ENCODE measurements at regions not wholly inside any gene's neighbourhood (a gene's known extent, or its start where the extent isn't known, plus 50 kb on each side); places are given as distances from the start of the nearest gene placed in this dataset.
A peak's percentile ranks its signal among the peaks of the same experiment; 100 is the strongest.

DNA sequence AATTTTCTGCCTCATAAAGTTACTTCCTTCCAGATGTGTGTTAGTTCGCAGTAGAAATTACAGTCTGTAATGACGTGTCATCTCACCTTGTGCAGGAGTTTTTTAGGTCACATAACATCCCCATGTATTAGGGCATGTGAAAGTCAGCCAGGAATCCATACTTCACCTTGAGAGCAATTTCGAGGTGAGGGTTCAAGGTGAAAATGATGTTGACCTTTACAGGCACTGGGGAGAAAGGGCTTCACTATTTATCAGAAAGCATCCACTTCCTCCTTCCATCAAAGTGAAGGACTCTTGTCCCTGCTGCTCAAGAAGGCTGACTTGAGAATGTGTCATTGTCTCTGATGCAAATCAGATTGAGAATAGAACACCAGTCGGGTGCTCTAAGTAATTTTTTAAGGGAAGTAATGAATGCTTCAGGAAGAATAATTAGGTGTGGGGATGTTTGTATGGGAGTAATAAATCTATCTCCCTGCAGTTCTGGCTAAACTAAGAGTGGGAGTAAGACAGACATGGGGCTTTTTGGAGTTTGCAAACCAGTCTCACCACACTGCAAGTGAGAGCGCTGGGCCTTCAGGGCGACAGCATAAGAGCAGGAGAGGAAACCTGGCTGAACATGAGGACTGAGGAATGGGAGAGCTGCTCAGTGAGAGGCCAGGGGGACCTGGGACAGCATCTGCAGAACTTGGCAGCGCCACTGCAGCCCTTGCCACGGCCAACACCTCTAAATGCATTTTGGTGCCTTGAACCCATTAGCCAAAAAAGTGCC lies 85.9 kb upstream of the IL12A start:
- no peak for DNase-seq (ENCODE audit: low read depth in 2 of 3, low spot score in 2 of 3)

GRCh38 chr3:159904455-159904854 lies 84.2 kb upstream of the IL12A start:
- DNase-seq (ENCODE audit: low read depth in 2 of 3, low spot score in 2 of 3), result peak in 1 of 3 donors; percentile 45

DNA sequence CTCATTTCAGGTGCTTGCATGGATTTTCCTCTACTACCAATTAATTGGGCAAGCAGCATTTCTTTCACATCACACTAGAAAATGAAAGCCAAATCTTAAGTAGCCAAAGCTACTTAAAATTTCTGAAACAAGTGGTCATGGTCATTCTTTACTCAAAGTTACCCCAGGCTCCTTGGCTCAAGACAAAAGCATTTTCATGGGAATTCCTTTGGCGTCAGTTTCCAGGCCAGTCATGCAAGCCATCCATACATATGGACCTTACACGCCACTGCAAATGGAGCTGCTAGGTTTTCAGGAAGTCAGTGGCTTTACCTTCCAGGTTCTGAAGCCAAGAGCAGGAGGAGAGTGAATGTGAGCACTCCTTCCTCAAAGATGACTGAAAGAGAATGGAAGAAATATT lies 83.7 kb upstream of the IL12A start:
- DNase-seq (ENCODE audit: low read depth in 2 of 3, low spot score in 2 of 3), result no peak

GRCh38 chr3:159907828-159908227 lies 80.8 kb upstream of the IL12A start:
- no peak for DNase-seq (ENCODE audit: low read depth in 2 of 3, low spot score in 2 of 3)

DNA sequence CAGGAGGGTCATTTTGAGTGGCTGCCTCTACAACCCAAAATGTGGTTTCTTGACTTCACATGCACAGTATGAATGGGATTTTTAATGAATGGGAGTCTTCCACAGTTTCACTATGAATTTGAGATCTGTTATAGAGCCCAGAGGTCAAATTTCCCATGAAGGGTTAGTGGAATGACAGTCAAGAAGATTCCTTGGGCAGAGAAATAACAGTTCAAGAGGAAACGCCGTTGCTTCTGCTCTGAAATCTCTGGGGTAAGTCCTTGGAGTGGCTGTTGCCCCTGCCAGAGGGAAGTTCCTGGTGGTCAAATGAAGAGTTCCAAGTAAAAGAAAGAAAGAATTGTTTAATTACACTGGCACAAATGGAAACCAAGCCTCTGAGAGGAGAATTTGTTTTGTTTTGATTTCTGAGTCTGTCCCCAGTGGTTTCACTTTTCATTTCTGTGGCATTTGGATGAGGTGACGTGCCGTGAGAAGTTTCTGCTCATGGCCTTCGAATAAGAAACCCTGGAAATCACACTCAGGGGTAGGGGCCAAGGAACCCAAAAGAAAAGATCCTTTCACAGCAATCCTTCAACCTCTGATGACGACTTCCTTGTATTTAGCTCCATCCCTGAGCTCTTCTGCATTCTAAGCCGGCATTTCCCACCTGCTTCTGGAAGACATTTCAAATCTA lies 77.5 kb upstream of the IL12A start:
- DNase-seq (ENCODE audit: low read depth in 2 of 3, low spot score in 2 of 3), result peak in 2 of 3 donors; percentile 46 to 75

DNA sequence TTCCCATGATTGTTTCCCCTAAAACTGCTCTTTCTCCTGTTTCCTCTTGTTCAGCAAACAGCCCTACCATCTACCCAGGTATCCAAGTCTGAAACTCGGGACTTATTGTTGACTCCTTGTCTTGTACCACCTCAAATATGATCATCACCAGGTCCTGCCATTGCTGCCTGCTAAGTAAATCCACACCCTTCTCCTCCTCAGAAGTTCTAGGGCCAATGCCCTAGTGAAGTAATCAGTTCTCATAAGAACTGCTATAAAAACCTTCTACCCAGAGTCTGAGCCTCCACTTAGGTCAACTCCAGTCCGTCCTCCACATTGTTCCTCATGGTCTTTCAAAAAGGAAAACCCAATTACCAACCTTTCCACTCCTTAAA lies 77.0 kb upstream of the IL12A start:
- DNase-seq (ENCODE audit: low read depth in 2 of 3, low spot score in 2 of 3), result no peak

DNA sequence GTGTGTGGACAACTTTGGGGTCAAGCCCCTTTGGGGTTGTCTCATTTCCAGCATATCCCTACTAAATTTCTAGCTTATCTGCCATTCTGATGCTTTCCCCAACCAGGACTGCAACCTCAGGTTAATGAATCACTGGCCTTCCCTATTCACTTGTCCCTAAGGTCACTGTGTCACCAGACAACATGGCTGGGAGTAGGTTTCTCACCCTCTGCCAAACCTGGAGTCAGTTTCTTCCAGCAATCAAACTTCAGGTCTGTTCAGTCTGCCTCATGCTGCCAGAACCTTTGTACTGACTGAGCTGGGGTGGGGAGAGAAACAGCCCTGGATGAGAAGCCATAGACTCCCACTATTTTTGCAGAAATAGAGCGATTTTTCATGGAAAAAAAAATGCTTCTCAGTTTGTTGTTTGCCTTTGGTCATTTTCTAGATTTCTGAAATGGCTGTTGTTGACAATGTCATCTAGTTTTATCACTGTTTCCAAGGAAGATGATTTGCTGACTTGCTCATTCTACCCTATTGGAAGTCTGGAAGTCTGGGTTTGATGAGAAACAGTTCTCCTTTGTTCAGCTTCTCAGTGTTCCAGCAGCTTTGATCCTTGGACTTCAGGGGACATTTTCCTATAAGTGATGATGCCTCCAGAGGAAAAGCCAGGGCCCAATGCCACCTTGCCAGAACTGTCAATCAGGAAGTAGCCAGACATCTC lies 74.8 kb upstream of the IL12A start:
- DNase-seq (ENCODE audit: low read depth in 2 of 3, low spot score in 2 of 3), result no peak

GRCh38 chr3:159914426-159914825 lies 74.2 kb upstream of the IL12A start:
- no peak for DNase-seq (ENCODE audit: low read depth in 2 of 3, low spot score in 2 of 3)

- no peak for DNase-seq (ENCODE audit: low read depth in 2 of 3, low spot score in 2 of 3)
Measured at GRCh38 chr3:159916052-159916451, 72.6 kb upstream of the IL12A start.

GRCh38 chr3:159917141-159917540 lies 71.5 kb upstream of the IL12A start:
- DNase-seq (ENCODE audit: low read depth in 2 of 3, low spot score in 2 of 3), result no peak

- DNase-seq (ENCODE audit: low read depth in 2 of 3, low spot score in 2 of 3), result peak in 1 of 3 donors; percentile 14
Measured at GRCh38 chr3:159919873-159920272, 68.8 kb upstream of the IL12A start.

DNA sequence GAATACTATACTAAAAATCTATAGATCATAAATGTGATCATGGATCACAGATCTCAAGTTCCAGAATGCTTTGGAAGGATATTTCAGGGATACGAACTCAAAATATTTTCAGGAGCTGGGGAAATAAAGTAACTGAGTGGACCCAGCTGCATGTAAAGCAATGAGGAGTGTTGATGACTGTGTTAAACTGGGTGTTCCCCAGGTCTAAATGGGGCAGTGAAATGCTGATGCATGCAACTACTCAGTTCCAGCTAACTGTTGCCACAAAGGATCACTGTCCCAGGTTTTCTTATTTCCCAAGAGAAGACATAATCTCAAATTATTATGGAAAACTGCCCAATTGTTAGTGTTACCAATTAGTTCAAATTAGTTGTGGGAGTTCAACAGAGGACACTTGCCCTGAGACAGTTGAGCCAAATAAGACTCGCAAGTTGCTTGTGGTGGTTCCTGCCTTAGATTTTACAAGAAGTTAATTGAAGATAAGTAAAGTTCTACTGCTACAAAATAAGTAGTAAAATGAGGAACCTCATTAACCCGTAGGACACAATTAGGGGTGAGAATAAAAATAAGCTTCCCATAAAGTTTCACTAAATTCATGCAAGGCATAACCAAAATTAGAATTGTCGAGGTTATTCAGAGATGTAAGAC lies 66.3 kb upstream of the IL12A start:
- peak in 1 of 3 donors; percentile 45 for DNase-seq (ENCODE audit: low read depth in 2 of 3, low spot score in 2 of 3)

- DNase-seq (ENCODE audit: low read depth in 2 of 3, low spot score in 2 of 3), result peak in 1 of 3 donors; percentile 16
Measured at GRCh38 chr3:159922861-159923312, 65.7 kb upstream of the IL12A start.

DNA sequence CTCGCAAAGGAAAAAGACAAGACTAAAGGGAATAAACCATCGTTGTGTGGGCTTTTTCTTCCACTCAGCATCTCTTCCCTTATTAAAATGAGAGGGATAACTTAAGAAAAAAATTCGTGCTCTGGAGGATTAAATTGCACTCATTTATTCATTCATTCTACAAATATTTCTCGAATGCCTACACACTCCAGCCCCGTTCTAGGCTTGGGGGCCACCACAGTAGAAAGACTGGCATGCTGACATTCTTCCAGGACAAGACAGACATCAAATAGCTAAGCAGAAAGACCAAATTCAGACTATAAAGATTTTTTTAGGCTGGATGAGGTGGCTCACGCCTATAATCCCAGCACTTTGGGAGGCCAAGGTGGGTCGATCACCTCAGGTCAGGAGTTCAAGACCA lies 65.3 kb upstream of the IL12A start:
- DNase-seq (ENCODE audit: low read depth in 2 of 3, low spot score in 2 of 3), result no peak

DNA sequence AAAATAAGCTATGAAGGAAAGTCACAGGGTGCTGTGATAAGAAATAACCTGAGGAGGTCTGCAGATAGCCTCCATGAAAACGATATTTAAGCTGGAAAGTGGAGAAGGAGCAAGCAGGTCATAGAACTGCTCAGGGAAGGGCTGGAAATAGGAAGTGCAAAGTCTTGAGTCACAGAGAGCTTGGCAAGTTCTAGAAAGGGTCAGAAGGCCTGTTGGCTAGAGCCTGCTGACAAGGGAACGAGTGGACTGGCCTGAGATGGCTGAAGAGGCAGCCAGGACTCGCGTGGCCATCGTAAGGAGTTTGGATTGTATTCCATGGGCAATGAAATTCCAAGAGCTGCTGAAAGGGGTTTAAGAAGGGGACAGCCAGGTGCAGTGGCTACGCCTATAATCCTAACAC lies 64.7 kb upstream of the IL12A start:
- DNase-seq (ENCODE audit: low read depth in 2 of 3, low spot score in 2 of 3), result no peak

DNA sequence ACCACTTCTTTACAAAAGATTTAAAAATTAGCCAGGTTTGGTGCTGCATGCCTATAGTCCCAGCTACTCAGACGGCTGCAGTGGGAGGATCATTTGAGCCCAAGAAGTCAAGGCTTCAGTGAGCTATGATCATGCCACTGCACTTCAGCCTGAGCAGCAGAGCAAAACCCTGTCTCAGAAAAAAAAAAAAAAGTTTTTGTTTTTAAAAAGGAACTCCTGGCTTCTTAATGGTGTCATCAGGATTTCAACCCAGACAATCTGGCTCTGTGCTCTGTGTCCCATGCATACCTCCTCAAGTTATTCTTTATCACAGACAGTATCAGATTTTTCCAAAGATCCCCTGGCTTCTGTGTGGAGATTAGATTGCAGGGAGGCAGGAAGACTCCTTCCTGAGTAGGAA lies 64.2 kb upstream of the IL12A start:
- DNase-seq (ENCODE audit: low read depth in 2 of 3, low spot score in 2 of 3), result no peak

- DNase-seq (ENCODE audit: low read depth in 2 of 3, low spot score in 2 of 3), result no peak
Measured at GRCh38 chr3:159925248-159925647, 63.4 kb upstream of the IL12A start.

GRCh38 chr3:159926573-159926972 lies 62.1 kb upstream of the IL12A start:
- DNase-seq (ENCODE audit: low read depth in 2 of 3, low spot score in 2 of 3), result no peak

DNA sequence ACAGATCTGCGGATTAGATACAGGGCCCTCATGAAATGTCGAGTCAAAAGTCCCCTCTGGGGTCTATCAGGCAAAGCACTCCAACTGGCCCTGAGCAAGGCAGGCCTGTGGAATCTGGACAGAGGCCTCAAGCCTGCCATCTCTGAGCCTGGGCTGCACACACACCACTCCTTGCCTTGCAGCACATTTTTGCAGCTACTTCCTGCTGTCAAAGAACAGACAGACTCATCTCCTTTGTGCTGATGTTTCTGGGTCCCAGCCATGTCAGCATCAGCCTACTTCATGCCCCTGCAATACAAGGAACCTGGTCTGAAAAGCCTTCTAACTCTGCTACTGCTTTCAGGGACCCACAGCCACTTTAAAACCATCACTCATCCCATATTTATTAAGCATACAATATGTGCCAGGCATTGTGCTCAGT lies 60.6 kb upstream of the IL12A start:
- DNase-seq (ENCODE audit: low read depth in 2 of 3, low spot score in 2 of 3), result no peak

- DNase-seq (ENCODE audit: low read depth in 2 of 3, low spot score in 2 of 3), result no peak
Measured at GRCh38 chr3:159928666-159929065, 60.0 kb upstream of the IL12A start.

Measured in hematopoietic multipotent progenitor cell (in vitro differentiated cells).